A549 (cell line): ENCODE measurements at regions not wholly inside any gene's neighbourhood (a gene's known extent, or its start where the extent isn't known, plus 50 kb on each side); places are given as distances from the start of the nearest gene placed in this dataset.

ENCODE experiments used
- ATAC-seq, 2 experiments: fragments of 200-7000 bp in 1 of 2; fragments of >200 bp in 1 of 2; cut with Nextera tagmentation in 1 of 2; cut with Tn5 transposase in 1 of 2; 3 replicates each; pipeline versions ENCODE4 v1.8.0 to v1.9.1; 2018 to 2020; ENCODE audit warnings: mild to moderate bottlenecking in 1 of 2, moderate library complexity in 1 of 2
- CTCF ChIA-PET: fragments of 300-600 bp; sonication (Branson Sonifier 250); formaldehyde crosslinking; extraction: SDS; loops from one replicate; lab custom pipeline; 2021; ENCODE audit warnings: antibody characterized with exemption, inconsistent platforms; lab: Yijun Ruan, JAX
- POLR2A ChIA-PET: fragments of 350-600 bp; formaldehyde crosslinking; extraction: SDS; loops from one replicate; lab custom pipeline; 2021; ENCODE audit warnings: antibody characterized with exemption, inconsistent platforms; lab: Yijun Ruan, JAX
- DNase-seq, 2 experiments: peaks; one replicate each; pipeline versions ENCODE4 v3.0.0 to v3.0.0-alpha.2; 2011 to 2016; ENCODE audit warnings: low read depth in 1 of 2, low spot score in 1 of 2
- FAIRE-seq: peaks from 2 replicates; lab custom pipeline; 2011; peaks lifted over from hg19 to GRCh38; lab: Jason Lieb, UNC
- H3K27ac ChIP-seq, 2 experiments: fragments of >200 bp; sonication (Bioruptor Twin); formaldehyde crosslinking; 3 replicates each; pipeline ENCODE4 v1.5.1; 2016 to 2017
- H3K4me1 ChIP-seq: fragments of >200 bp; sonication (Bioruptor Twin); formaldehyde crosslinking; 3 replicates; pipeline ENCODE4 v1.6.1; 2016
- H3K4me2 ChIP-seq: fragments of >200 bp; sonication (Bioruptor Twin); formaldehyde crosslinking; 3 replicates; pipeline ENCODE4 v1.6.1; 2016
- H3K4me3 ChIP-seq: fragments of >200 bp; sonication (Bioruptor Twin); formaldehyde crosslinking; 3 replicates; pipeline ENCODE4 v1.5.1; 2016
- H3K9me3 ChIP-seq: fragments of >200 bp; sonication (Bioruptor Twin); formaldehyde crosslinking; 3 replicates; pipeline ENCODE4 v1.6.1; 2016
- BCL3 ChIP-seq: fragments of >200 bp; sonication (Bioruptor Twin); formaldehyde crosslinking; IDR thresholded peaks from 3 replicates; pipeline ENCODE4 v1.6.1; 2016
- CHD2 ChIP-seq: fragments of 150-350 bp; IDR thresholded peaks from 2 replicates; pipeline ENCODE4 v1.6.1; 2014; ENCODE audit warnings: low read length; ENCODE audit not compliant: partially characterized antibody
- CHD4 ChIP-seq: fragments of 200-600 bp; sonication (generic); IDR thresholded peaks from 2 replicates; pipeline ENCODE4 v1.6.1; 2016; ENCODE audit warnings: antibody characterized with exemption, mild to moderate bottlenecking, borderline replicate concordance
- CTCF ChIP-seq: fragments of >200 bp; sonication (Bioruptor Twin); formaldehyde crosslinking; IDR thresholded peaks from 3 replicates; pipeline ENCODE4 v1.5.1; 2016
- EHF ChIP-seq: fragments of 250-450 bp; sonication (Bioruptor Pico); IDR thresholded peaks from 2 replicates; pipeline ENCODE4 v1.5.0; 2020; ENCODE audit warnings: mild to moderate bottlenecking
- EHMT2 ChIP-seq: fragments of 200-600 bp; sonication (generic); IDR thresholded peaks from 2 replicates; pipeline ENCODE4 v1.6.1; 2016; ENCODE audit warnings: antibody characterized with exemption, low read depth, mild to moderate bottlenecking, moderate library complexity
- ELK1 ChIP-seq: fragments of 150-350 bp; IDR thresholded peaks from 2 replicates; pipeline ENCODE4 v1.6.1; 2014; ENCODE audit warnings: low read depth, mild to moderate bottlenecking, low read length
- FOSB ChIP-seq: fragments of 250-450 bp; sonication (Bioruptor Pico); IDR thresholded peaks from 2 replicates; pipeline ENCODE4 v1.5.0; 2020; ENCODE audit warnings: mild to moderate bottlenecking, moderate library complexity
- FOXS1 ChIP-seq: fragments of 250-450 bp; sonication (Bioruptor Pico); IDR thresholded peaks from 2 replicates; pipeline ENCODE4 v1.5.0; 2020; ENCODE audit warnings: mild to moderate bottlenecking, moderate library complexity
- GATA3 ChIP-seq: IDR thresholded peaks from 2 replicates; pipeline ENCODE4 v1.6.1; 2012; ENCODE audit warnings: borderline replicate concordance
- HES2 ChIP-seq: fragments of >200 bp; sonication (Bioruptor Twin); formaldehyde crosslinking; IDR thresholded peaks from 2 replicates; pipeline ENCODE4 v1.6.1; 2016
- HMGXB4 ChIP-seq: fragments of 250-450 bp; sonication (Bioruptor Pico); IDR thresholded peaks from 2 replicates; pipeline ENCODE4 v1.5.0; 2021; ENCODE audit warnings: mild to moderate bottlenecking, moderate library complexity, borderline replicate concordance
- HOXB13 ChIP-seq: fragments of 250-450 bp; sonication (Bioruptor Pico); IDR thresholded peaks from 2 replicates; pipeline ENCODE4 v1.5.0; 2020; ENCODE audit warnings: low read depth, mild to moderate bottlenecking, moderate library complexity
- KDM5A ChIP-seq: fragments of 200-600 bp; sonication (generic); IDR thresholded peaks from 2 replicates; pipeline ENCODE4 v1.6.1; 2016; ENCODE audit warnings: antibody characterized with exemption, mild to moderate bottlenecking
- NR3C1 ChIP-seq: fragments of >200 bp; sonication (Bioruptor Twin); formaldehyde crosslinking; IDR thresholded peaks from 3 replicates; pipeline ENCODE4 v1.6.1; 2017
- PHF8 ChIP-seq: fragments of 200-600 bp; sonication (generic); IDR thresholded peaks from 2 replicates; pipeline ENCODE4 v1.6.1; 2016; ENCODE audit warnings: low read depth, mild to moderate bottlenecking, antibody characterized with exemption, moderate library complexity, borderline replicate concordance
- REST ChIP-seq: fragments of 200-600 bp; sonication (generic); IDR thresholded peaks from 2 replicates; pipeline ENCODE4 v1.6.1; 2016; ENCODE audit warnings: antibody characterized with exemption, mild to moderate bottlenecking, moderate library complexity
- TP53 ChIP-seq: fragments of 250-450 bp; sonication (Bioruptor Pico); IDR thresholded peaks from 2 replicates; pipeline ENCODE4 v1.5.0; 2021; ENCODE audit warnings: mild to moderate bottlenecking, moderate library complexity
- USF2 ChIP-seq: fragments of 450-650 bp; IDR thresholded peaks from 2 replicates; pipeline ENCODE4 v1.6.1; 2014; ENCODE audit warnings: antibody characterized with exemption
- ZFP36 ChIP-seq: fragments of 450-650 bp; IDR thresholded peaks from 2 replicates; pipeline ENCODE4 v1.6.1; 2014; ENCODE audit warnings: borderline replicate concordance; ENCODE audit not compliant: partially characterized antibody
- ZNF302 ChIP-seq: fragments of 250-450 bp; sonication (Bioruptor Pico); IDR thresholded peaks from 2 replicates; pipeline ENCODE4 v1.9.0; 2021; ENCODE audit warnings: inconsistent platforms, mild to moderate bottlenecking, moderate library complexity
- WGBS: methylation state at CpG from one replicate; pipeline ENCODE4 v1.1.6; 2017; ENCODE audit errors: missing lambda C conversion rate; 5-methylcytosine and 5-hydroxymethylcytosine counted together

- DNase-seq (no peak), ATAC-seq (no peak), FAIRE-seq (no peak)
- H3K9me3 ChIP-seq = no peaks in the 10 kb centered on the region
- H3K27ac ChIP-seq = no peak overlapping the region
- ChIA-PET CTCF (no interaction called here), POLR2A (no interaction called here)
- no peaks in the 10 kb centered on the region for H3K4me1 ChIP-seq
- no peak overlapping the region for H3K4me3 ChIP-seq
- TF ChIP-seq HES2 (no peak), ZNF302 (CRISPR knock-in tag) (no peak), TP53 (CRISPR knock-in tag) (no peak), KDM5A (no peak), USF2 (no peak), EHF (CRISPR knock-in tag) (no peak), PHF8 (no peak), HOXB13 (no peak), FOSB (CRISPR knock-in tag) (no peak), FOXS1 (no peak), GATA3 (no peak), HMGXB4 (CRISPR knock-in tag) (no peak), CHD4 (no peak), BCL3 (no peak), NR3C1 (no peak)
- no peak overlapping the region for H3K4me2 ChIP-seq
- 36% methylated on average over 4 of the region's 4 CpGs for WGBS
Observed at GRCh38 chr2:121884511-121884921, 129.1 kb downstream of the TSN start.

- ChIA-PET POLR2A (no interaction called here), CTCF (interaction anchor here (0.6 to 0.9 kb wide), 2 partner anchors 9 to 612 kb away, joined by 3 to 4 read pairs; no protein-coding TSS in a partner anchor)
- ATAC-seq (no peak), DNase-seq (no peak), FAIRE-seq (no peak)
- WGBS = 2% methylated on average over 4 of the region's 4 CpGs
- H3K4me2 ChIP-seq = no peak overlapping the region
- H3K9me3 ChIP-seq = no peaks in the 10 kb centered on the region
- no peak overlapping the region for H3K4me3 ChIP-seq
- H3K27ac ChIP-seq = no peak overlapping the region
- H3K4me1 ChIP-seq = no peaks in the 10 kb centered on the region
- no peak for TF ChIP-seq CTCF
- TF ChIP-seq TP53 (CRISPR knock-in tag) = no peak
- TF ChIP-seq ELK1 = no peak
- TF ChIP-seq REST = no peak
- no peak for TF ChIP-seq NR3C1
- TF ChIP-seq EHMT2 = no peak
- TF ChIP-seq CHD2 = no peak
- no peak for TF ChIP-seq ZFP36
Observed at GRCh38 chr2:121886059-121886458, 130.6 kb downstream of the TSN start.
